Type B pancreatic cell (in vitro differentiated cells): ENCODE measurements at regions not wholly inside any gene's neighbourhood (a gene's known extent, or its start where the extent isn't known, plus 50 kb on each side); places are given as distances from the start of the nearest gene placed in this dataset.

ENCODE experiments used
- DNase-seq: peaks from one replicate; pipeline ENCODE4 v3.0.0; 2021; ENCODE audit warnings: mixed read lengths; ENCODE audit not compliant: unreplicated experiment; ENCODE audit errors: extremely low spot score
- H3K27ac Mint-ChIP-seq: 2 replicates; pipeline ENCODE4 v1.8.0; 2021; ENCODE audit warnings: mild to moderate bottlenecking, mixed read lengths
- H3K27me3 Mint-ChIP-seq: 2 replicates; pipeline ENCODE4 v1.8.0; 2021; ENCODE audit warnings: mixed read lengths
- H3K36me3 Mint-ChIP-seq: 2 replicates; pipeline ENCODE4 v1.8.0; 2021; ENCODE audit warnings: mixed read lengths
- H3K4me1 Mint-ChIP-seq: one replicate; pipeline ENCODE4 v1.8.0; 2021; ENCODE audit warnings: mixed read lengths; ENCODE audit not compliant: unreplicated experiment
- H3K4me3 Mint-ChIP-seq: 2 replicates; pipeline ENCODE4 v1.8.0; 2021; ENCODE audit warnings: mild to moderate bottlenecking, mixed read lengths
- H3K9me3 Mint-ChIP-seq: 2 replicates; pipeline ENCODE4 v1.8.0; 2021; ENCODE audit warnings: mixed read lengths
- TF ChIP-seq, protein P1 (sequence below): fragments of 200-600 bp; sonication (generic); conservative IDR thresholded peaks from 2 replicates; pipeline ENCODE4 v1.5.0; 2021; ENCODE audit warnings: antibody characterized with exemption, mild to moderate bottlenecking

GRCh38 chr10:30782157-30782536 lies 152.6 kb upstream of the LYZL2 start:
- Mint-ChIP-seq H3K4me1 (peaks cover 30% of the 10 kb centered on the region), H3K27ac (no peak overlapping the region), H3K9me3 (no peaks in the 10 kb centered on the region), H3K4me3 (no peak overlapping the region), H3K36me3 (no peaks in the 10 kb centered on the region), H3K27me3 (peaks cover 22% of the 10 kb centered on the region)
- no peak for DNase-seq
- TF ChIP-seq, protein P1, sequence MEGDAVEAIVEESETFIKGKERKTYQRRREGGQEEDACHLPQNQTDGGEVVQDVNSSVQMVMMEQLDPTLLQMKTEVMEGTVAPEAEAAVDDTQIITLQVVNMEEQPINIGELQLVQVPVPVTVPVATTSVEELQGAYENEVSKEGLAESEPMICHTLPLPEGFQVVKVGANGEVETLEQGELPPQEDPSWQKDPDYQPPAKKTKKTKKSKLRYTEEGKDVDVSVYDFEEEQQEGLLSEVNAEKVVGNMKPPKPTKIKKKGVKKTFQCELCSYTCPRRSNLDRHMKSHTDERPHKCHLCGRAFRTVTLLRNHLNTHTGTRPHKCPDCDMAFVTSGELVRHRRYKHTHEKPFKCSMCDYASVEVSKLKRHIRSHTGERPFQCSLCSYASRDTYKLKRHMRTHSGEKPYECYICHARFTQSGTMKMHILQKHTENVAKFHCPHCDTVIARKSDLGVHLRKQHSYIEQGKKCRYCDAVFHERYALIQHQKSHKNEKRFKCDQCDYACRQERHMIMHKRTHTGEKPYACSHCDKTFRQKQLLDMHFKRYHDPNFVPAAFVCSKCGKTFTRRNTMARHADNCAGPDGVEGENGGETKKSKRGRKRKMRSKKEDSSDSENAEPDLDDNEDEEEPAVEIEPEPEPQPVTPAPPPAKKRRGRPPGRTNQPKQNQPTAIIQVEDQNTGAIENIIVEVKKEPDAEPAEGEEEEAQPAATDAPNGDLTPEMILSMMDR = no peak

GRCh38 chr10:30781670-30782121 lies 152.1 kb upstream of the LYZL2 start:
- Mint-ChIP-seq H3K4me3 (no peak overlapping the region), H3K9me3 (no peaks in the 10 kb centered on the region), H3K27me3 (peaks cover 27% of the 10 kb centered on the region), H3K27ac (no peak overlapping the region), H3K4me1 (peaks cover 30% of the 10 kb centered on the region), H3K36me3 (no peaks in the 10 kb centered on the region)
- TF ChIP-seq, protein P1 = no peak
- DNase-seq = no peak

DNA sequence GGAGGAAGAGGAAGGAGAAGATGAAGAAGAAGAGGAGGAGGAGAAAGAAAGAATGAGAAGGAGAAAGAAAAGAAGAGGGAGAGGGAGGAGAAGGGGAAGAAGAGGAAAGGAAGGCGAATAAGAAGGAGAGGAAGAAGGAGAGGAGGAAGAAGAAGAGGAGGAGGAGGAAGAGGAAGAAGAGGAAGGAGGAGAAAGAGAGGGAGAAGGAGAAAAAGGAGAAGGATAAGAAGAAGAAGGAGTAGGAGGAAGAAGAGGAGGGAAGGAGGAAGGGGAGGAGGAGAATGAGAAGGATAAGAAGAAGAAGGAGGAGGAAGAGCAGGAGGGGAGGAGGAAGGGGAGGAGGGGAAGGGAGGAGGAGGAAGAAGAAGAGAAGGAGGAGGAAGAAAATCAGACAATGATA lies 149.2 kb upstream of the LYZL2 start:
- H3K27me3 Mint-ChIP-seq = peaks cover 29% of the 10 kb centered on the region
- TF ChIP-seq, protein P1 = no peak
- H3K9me3 Mint-ChIP-seq = no peaks in the 10 kb centered on the region
- H3K27ac Mint-ChIP-seq = no peak overlapping the region
- H3K4me3 Mint-ChIP-seq = no peak overlapping the region
- DNase-seq = no peak
- peaks cover 21% of the 10 kb centered on the region for H3K4me1 Mint-ChIP-seq
- no peaks in the 10 kb centered on the region for H3K36me3 Mint-ChIP-seq

- no peaks in the 10 kb centered on the region for H3K36me3 Mint-ChIP-seq
- H3K4me1 Mint-ChIP-seq = peaks cover 5% of the 10 kb centered on the region
- no peak overlapping the region for H3K4me3 Mint-ChIP-seq
- H3K27ac Mint-ChIP-seq = no peak overlapping the region
- peaks cover 5% of the 10 kb centered on the region for H3K9me3 Mint-ChIP-seq
- no peak for DNase-seq
- peaks cover 26% of the 10 kb centered on the region for H3K27me3 Mint-ChIP-seq
- TF ChIP-seq, protein P1 = no peak
These were observed 146.4 kb upstream of the LYZL2 start for GRCh38 chr10:30775779-30776591.

DNA sequence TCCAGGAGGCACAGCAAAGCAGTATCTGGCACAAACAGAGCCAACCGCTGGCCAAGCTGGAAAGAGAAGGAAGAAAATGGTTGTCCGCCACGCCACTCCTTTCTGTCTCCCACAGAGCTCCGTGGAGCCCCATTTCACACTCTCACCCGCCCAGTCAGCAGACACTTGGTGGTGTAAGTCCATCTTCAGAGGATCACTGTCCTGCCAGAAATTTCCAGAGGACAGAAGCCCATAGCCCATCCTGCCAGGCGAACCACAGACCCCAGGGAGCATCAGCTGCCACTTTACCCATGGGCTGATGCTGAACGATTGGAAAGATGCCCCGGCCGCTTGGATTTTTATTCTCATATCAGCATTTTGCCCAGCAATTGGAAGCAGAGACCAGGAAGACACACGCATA lies 144.7 kb upstream of the LYZL2 start:
- Mint-ChIP-seq H3K4me3 (no peak overlapping the region), H3K27ac (no peak overlapping the region), H3K36me3 (no peaks in the 10 kb centered on the region), H3K9me3 (peaks cover 5% of the 10 kb centered on the region), H3K27me3 (peaks cover 20% of the 10 kb centered on the region), H3K4me1 (peaks cover 5% of the 10 kb centered on the region)
- TF ChIP-seq, protein P1 = no peak
- DNase-seq = no peak
